HepG2 (cell line): ENCODE measurements at regions not wholly inside any gene's neighbourhood (a gene's known extent, or its start where the extent isn't known, plus 50 kb on each side); places are given as distances from the start of the nearest gene placed in this dataset.
A peak's percentile ranks its signal among the peaks of the same experiment; 100 is the strongest.

Experiments
- ATAC-seq: fragments of 200-7000 bp; cut with Tn5 transposase; 3 replicates; pipeline ENCODE4 v1.9.1; 2020; ENCODE audit warnings: mild to moderate bottlenecking, moderate library complexity
- BruUV-seq: library from RNA; stranded (reverse); fragments of 400-500 nt; replicated peaks from 2 replicates; lab custom pipeline; 2021; lab: Mats Ljungman, UMichigan
- CTCF ChIA-PET: fragments of 300-600 bp; formaldehyde crosslinking; extraction: SDS; loops from one replicate; lab custom pipeline; 2021; ENCODE audit warnings: low total read pairs, inconsistent platforms, low intra/inter-chr PET ratio; lab: Yijun Ruan, JAX
- POLR2A ChIA-PET: fragments of 350-600 bp; sonication (Branson Sonifier 250); formaldehyde crosslinking; loops from one replicate; lab custom pipeline; 2020; ENCODE audit warnings: antibody characterized with exemption, inconsistent platforms; lab: Yijun Ruan, JAX
- DNase-seq: peaks from one replicate; pipeline ENCODE4 v3.0.0-alpha.2; 2015; ENCODE audit warnings: low spot score
- FAIRE-seq: peaks from 3 replicates; lab custom pipeline; 2011; peaks lifted over from hg19 to GRCh38; lab: Jason Lieb, UNC
- H2AFZ ChIP-seq: one replicate; pipeline ENCODE4 v1.6.1; 2011; ENCODE audit warnings: low read length, inconsistent platforms
- H3K27ac ChIP-seq: fragments of 300-600 bp; 3 replicates; pipeline ENCODE4 v1.8.0; 2011; ENCODE audit warnings: mixed run types, mild to moderate bottlenecking, mixed read lengths, low read length, inconsistent platforms; ENCODE audit not compliant: insufficient read depth; ENCODE audit errors: extremely low read length
- H3K27me3 ChIP-seq, 2 experiments: fragments of 200-600 bp in 1 of 2; 2 replicates in 1 of 2; 3 replicates in 1 of 2; pipeline versions ENCODE4 v1.6.0 to v1.8.0; 2011; ENCODE audit warnings: low read length in 2 of 2, mild to moderate bottlenecking in 2 of 2, moderate library complexity in 2 of 2, inconsistent platforms in 1 of 2; ENCODE audit not compliant: insufficient read depth in 2 of 2, control insufficient read depth in 1 of 2
- H3K36me3 ChIP-seq, 2 experiments: fragments of 200-600 bp in 1 of 2; replicated peaks in 1 of 2; 2 replicates in 1 of 2; 3 replicates in 1 of 2; pipeline versions ENCODE4 v1.5.1 to v1.8.0; 2011; ENCODE audit warnings: low read length in 2 of 2, inconsistent platforms in 1 of 2; ENCODE audit not compliant: insufficient read depth in 2 of 2, control insufficient read depth in 1 of 2
- H3K4me1 ChIP-seq: 2 replicates; pipeline ENCODE4 v1.5.1; 2012; ENCODE audit warnings: low read length, inconsistent platforms; ENCODE audit not compliant: insufficient read depth
- H3K4me2 ChIP-seq: 2 replicates; pipeline ENCODE4 v1.6.0; 2011; ENCODE audit warnings: low read depth, low read length, inconsistent platforms
- H3K4me3 ChIP-seq, 3 experiments: fragments of 200-600 bp in 1 of 3; sonication (generic), shearing (Covaris generic) in 1 of 3; replicated peaks in 1 of 3; 2 replicates each; pipeline ENCODE4 v1.5.1; 2011 to 2016; ENCODE audit warnings: low read length in 3 of 3, inconsistent platforms in 2 of 3, low read depth in 2 of 3, mild to moderate bottlenecking in 2 of 3, control low read depth in 1 of 3, mixed read lengths in 1 of 3; ENCODE audit not compliant: insufficient read depth in 1 of 3
- H3K79me2 ChIP-seq: one replicate; pipeline ENCODE4 v1.6.1; 2011; ENCODE audit warnings: low read length, inconsistent platforms; ENCODE audit not compliant: insufficient read depth
- H3K9ac ChIP-seq: 2 replicates; pipeline ENCODE4 v1.6.0; 2011; ENCODE audit warnings: mild to moderate bottlenecking, low read depth, low read length, inconsistent platforms; ENCODE audit not compliant: insufficient read depth
- H3K9me3 ChIP-seq: 2 replicates; pipeline ENCODE4 v1.5.1; 2012; ENCODE audit warnings: mild to moderate bottlenecking, low read length
- H4K20me1 ChIP-seq: 2 replicates; pipeline ENCODE4 v1.6.0; 2011; ENCODE audit warnings: inconsistent platforms, mild to moderate bottlenecking, low read length, moderate library complexity; ENCODE audit not compliant: insufficient read depth
- HNRNPLL ChIP-seq: fragments of 200-400 bp; formaldehyde crosslinking; IDR thresholded peaks from 2 replicates; pipeline ENCODE4 v1.6.1; 2017; ENCODE audit warnings: mild to moderate bottlenecking, low read depth, low read length; ENCODE audit not compliant: poor library complexity, severe bottlenecking
- JUNB ChIP-seq: sonication (generic); formaldehyde crosslinking; IDR thresholded peaks from 2 replicates; pipeline ENCODE4 v1.8.0; 2022; ENCODE audit warnings: missing genetic modification reagents, mild to moderate bottlenecking, borderline replicate concordance
- KDM5A ChIP-seq: fragments of 200-600 bp; sonication (generic); IDR thresholded peaks from 2 replicates; pipeline ENCODE4 v1.7.0; 2018; ENCODE audit warnings: antibody characterized with exemption, mild to moderate bottlenecking, low read length, borderline replicate concordance
- MIXL1 ChIP-seq: IDR thresholded peaks from 2 replicates; pipeline ENCODE4 v1.6.1; 2016
- POGZ ChIP-seq: sonication (generic); formaldehyde crosslinking; IDR thresholded peaks from 2 replicates; pipeline ENCODE4 v1.4.0; 2020; ENCODE audit warnings: mild to moderate bottlenecking, missing genetic modification reagents
- RFXANK ChIP-seq: IDR thresholded peaks from 2 replicates; pipeline ENCODE4 v1.6.1; 2016
- SP4 ChIP-seq: sonication (generic); formaldehyde crosslinking; IDR thresholded peaks from 2 replicates; pipeline ENCODE4 v1.8.1; 2023; ENCODE audit warnings: mild to moderate bottlenecking, missing genetic modification reagents
- TFDP1 ChIP-seq: IDR thresholded peaks from 2 replicates; pipeline ENCODE4 v1.6.1; 2016; ENCODE audit warnings: missing compliant biosample characterization, missing genetic modification reagents, borderline replicate concordance
- ZNF629 ChIP-seq: sonication (generic); formaldehyde crosslinking; conservative IDR thresholded peaks from 2 replicates; pipeline ENCODE4 v1.5.0; 2020; ENCODE audit warnings: missing genetic modification reagents
- WGBS: methylation state at CpG from one replicate; pipeline ENCODE4 v1.1.6; 2017; ENCODE audit warnings: low lambda C conversion rate; 5-methylcytosine and 5-hydroxymethylcytosine counted together
- in situ Hi-C: cut with HindIII; loops from 2 replicates; pipeline ENCODE4 v1.10.0; 2017; ENCODE audit warnings: low pct_unique_long_range_greater_than_20kb; ENCODE audit not compliant: extremely low pct_ligation_motif_present
- intact Hi-C: fragments of 100-400 bp; cut with micrococcal nuclease; formaldehyde crosslinking; loops from one replicate; pipeline ENCODE4 v1.10.0; 2022; ENCODE audit not compliant: unreplicated experiment

DNA sequence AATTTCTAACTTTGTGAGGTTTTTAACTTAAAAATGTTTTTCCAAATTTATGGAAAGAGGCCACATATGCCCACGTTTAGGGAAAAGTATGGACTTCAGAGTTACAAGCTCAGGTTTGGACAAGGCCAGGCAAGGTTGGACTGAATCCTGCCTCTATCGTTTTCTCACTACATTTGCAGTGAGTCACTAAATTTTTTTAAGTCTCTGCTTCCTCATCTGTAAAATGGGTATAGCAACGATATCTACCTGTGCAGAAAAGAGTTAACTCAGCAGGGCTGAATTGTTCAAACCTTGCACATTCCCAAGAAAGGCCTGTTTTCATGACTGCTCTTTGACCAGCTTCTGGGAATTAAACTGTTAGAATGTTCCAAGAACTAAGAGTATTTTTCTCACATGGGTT is 159.1 kb downstream of the LTN1 start:
- Histone ChIP-seq H3K4me2 (no peak overlapping the region), H3K36me3 (no peaks in the 10 kb centered on the region), H4K20me1 (no peaks in the 10 kb centered on the region), H3K9me3 (no peaks in the 10 kb centered on the region), H3K27ac (no peak overlapping the region), H2AFZ (no peak overlapping the region), H3K4me3 (no peak overlapping the region), H3K9ac (no peak overlapping the region), H3K79me2 (no peaks in the 10 kb centered on the region), H3K4me1 (no peaks in the 10 kb centered on the region), H3K27me3 (no peaks in the 10 kb centered on the region)
- ATAC-seq (no peak), DNase-seq (no peak), FAIRE-seq (no peak)
- TF ChIP-seq ZNF629 (CRISPR knock-in tag) = 0 out of 2 replicates have a peak, but pooled peaks have one; percentile 18
- no peak for TF ChIP-seq POGZ (CRISPR knock-in tag)
- intact Hi-C loops = no loop called here
- POLR2A ChIA-PET = no interaction called here
- 69% methylated on average over 3 of the region's 3 CpGs for WGBS
- BruUV-seq = no TSS peak
- CTCF ChIA-PET = no interaction called here
- in situ Hi-C loops = no loop called here

DNA sequence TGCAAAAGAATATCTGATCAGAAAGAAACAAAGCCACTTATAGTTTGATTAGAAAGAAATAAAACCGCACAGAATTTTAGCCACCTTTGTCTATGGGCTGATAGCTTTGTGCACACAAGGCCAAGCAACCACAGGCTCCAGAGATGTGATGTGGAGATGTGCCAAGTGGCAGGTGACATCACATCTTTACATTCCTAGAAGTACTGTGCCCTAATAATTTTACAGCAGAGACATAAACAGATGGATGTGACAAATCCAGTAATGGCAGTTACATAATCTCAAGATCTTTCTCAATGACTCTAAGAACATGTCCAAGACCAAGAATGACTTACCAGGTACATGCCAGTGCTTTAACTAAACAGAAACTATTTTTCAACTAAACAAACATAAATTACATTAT is 159.5 kb downstream of the LTN1 start:
- H3K79me2 ChIP-seq = no peaks in the 10 kb centered on the region
- no peaks in the 10 kb centered on the region for H3K9me3 ChIP-seq
- POLR2A ChIA-PET = no interaction called here
- H3K4me3 ChIP-seq = no peak overlapping the region
- no peak overlapping the region for H3K9ac ChIP-seq
- H3K27ac ChIP-seq = no peak overlapping the region
- no peak overlapping the region for H3K4me2 ChIP-seq
- H3K4me1 ChIP-seq = no peaks in the 10 kb centered on the region
- H3K36me3 ChIP-seq = no peaks in the 10 kb centered on the region
- 68% methylated on average over 1 of the region's 1 CpG for WGBS
- in situ Hi-C loops (no loop called here), intact Hi-C loops (no loop called here)
- H4K20me1 ChIP-seq = no peaks in the 10 kb centered on the region
- no peak overlapping the region for H2AFZ ChIP-seq
- no peak for ATAC-seq
- BruUV-seq = no TSS peak
- no peaks in the 10 kb centered on the region for H3K27me3 ChIP-seq
- TF ChIP-seq HNRNPLL (no peak), RFXANK (CRISPR knock-in tag) (no peak), MIXL1 (no peak), KDM5A (no peak), TFDP1 (no peak), SP4 (no peak), JUNB (CRISPR knock-in tag) (no peak)
- CTCF ChIA-PET = no interaction called here
- FAIRE-seq = no peak
- DNase-seq = no peak
